Caco-2 (cell line): ENCODE measurements at regions not wholly inside any gene's neighbourhood (a gene's known extent, or its start where the extent isn't known, plus 50 kb on each side); places are given as distances from the start of the nearest gene placed in this dataset.

Source experiments
- BruUV-seq: library from RNA; stranded (reverse); fragments of 400-500 nt; replicated peaks from 2 replicates; lab custom pipeline; 2021; lab: Mats Ljungman, UMichigan
- CTCF ChIA-PET: fragments of 300-600 bp; sonication (Branson Sonifier 250); formaldehyde crosslinking; loops from one replicate; lab custom pipeline; 2022; ENCODE audit warnings: antibody characterized with exemption; lab: Charles Lee
- POLR2A ChIA-PET: fragments of 300-600 bp; sonication (Branson Sonifier 250); formaldehyde crosslinking; loops from one replicate; lab custom pipeline; 2022; ENCODE audit warnings: antibody characterized with exemption; lab: Charles Lee
- DNase-seq, 2 experiments: peaks; one replicate each; pipeline versions ENCODE4 v3.0.0 to v3.0.0-alpha.2; 2020 to 2022
- H3K27me3 ChIP-seq: replicated peaks from 2 replicates; pipeline ENCODE4 v1.6.0; 2011; ENCODE audit warnings: low read length; ENCODE audit not compliant: control insufficient read depth, insufficient read depth
- H3K36me3 ChIP-seq: 2 replicates; pipeline ENCODE4 v1.5.1; 2011; ENCODE audit warnings: low read length; ENCODE audit not compliant: control insufficient read depth, insufficient read depth
- H3K4me1 ChIP-seq: fragments of 250-450 bp; sonication (Bioruptor Pico); 2 replicates; pipeline ENCODE4 v1.5.1; 2020; ENCODE audit warnings: mild to moderate bottlenecking
- H3K4me3 ChIP-seq: 2 replicates; pipeline ENCODE4 v1.5.1; 2011; ENCODE audit warnings: low read depth, mild to moderate bottlenecking, control low read depth, low read length
- H3K9me3 ChIP-seq: fragments of 250-450 bp; sonication (Bioruptor Pico); 2 replicates; pipeline ENCODE4 v1.5.1; 2020; ENCODE audit warnings: mild to moderate bottlenecking, moderate library complexity
- H3K27ac Mint-ChIP-seq: one replicate; pipeline ENCODE4 v1.8.0; 2022; ENCODE audit warnings: mixed read lengths; ENCODE audit not compliant: unreplicated experiment
- H3K27me3 Mint-ChIP-seq: one replicate; pipeline ENCODE4 v1.8.0; 2022; ENCODE audit warnings: mixed read lengths; ENCODE audit not compliant: insufficient read depth, unreplicated experiment
- H3K36me3 Mint-ChIP-seq: one replicate; pipeline ENCODE4 v1.8.0; 2022; ENCODE audit warnings: mild to moderate bottlenecking, mixed read lengths; ENCODE audit not compliant: insufficient read depth, unreplicated experiment
- H3K4me1 Mint-ChIP-seq: one replicate; pipeline ENCODE4 v1.8.0; 2022; ENCODE audit warnings: low read depth, mixed read lengths; ENCODE audit not compliant: unreplicated experiment
- H3K4me3 Mint-ChIP-seq: one replicate; pipeline ENCODE4 v1.8.0; 2022; ENCODE audit warnings: mild to moderate bottlenecking, moderate library complexity, mixed read lengths; ENCODE audit not compliant: unreplicated experiment
- H3K9me3 Mint-ChIP-seq: one replicate; pipeline ENCODE4 v1.8.0; 2022; ENCODE audit warnings: mixed read lengths; ENCODE audit not compliant: unreplicated experiment
- CTCF ChIP-seq, 2 experiments: fragments of 200-600 bp in 1 of 2; IDR thresholded peaks; 1 replicate in 1 of 2; 2 replicates in 1 of 2; pipeline versions ENCODE4 v1.5.1 to v1.8.0; 2011 to 2022; ENCODE audit warnings: antibody characterized with exemption in 1 of 2, control low read depth in 1 of 2, inconsistent platforms in 1 of 2, low read depth in 1 of 2, low read length in 1 of 2, mild to moderate bottlenecking in 1 of 2, moderate library complexity in 1 of 2; ENCODE audit not compliant: insufficient read depth in 1 of 2, severe bottlenecking in 1 of 2, unreplicated experiment in 1 of 2
- intact Hi-C: fragments of 100-400 bp; cut with micrococcal nuclease; formaldehyde crosslinking; loops from one replicate; pipeline ENCODE4 v1.10.0; 2022; ENCODE audit not compliant: unreplicated experiment

GRCh38 chr22:34070531-34070930 lies 150.3 kb upstream of the LARGE1 start:
- no peak for DNase-seq
- no peak overlapping the region for H3K4me3 ChIP-seq
- no peaks in the 10 kb centered on the region for H3K36me3 ChIP-seq
- intact Hi-C loops, result no loop called here
- H3K27me3 ChIP-seq, result no peaks in the 10 kb centered on the region
- H3K27ac Mint-ChIP-seq, result no peak overlapping the region
- ChIA-PET POLR2A (no interaction called here), CTCF (interaction anchor here (0.6 kb wide), 1 partner anchor 38 kb away, joined by 5 read pairs; no protein-coding TSS in a partner anchor)
- H3K4me1 Mint-ChIP-seq, result no peaks in the 10 kb centered on the region
- H3K9me3 Mint-ChIP-seq, result no peaks in the 10 kb centered on the region
- H3K27me3 Mint-ChIP-seq, result peaks cover 19% of the 10 kb centered on the region
- no peaks in the 10 kb centered on the region for H3K4me1 ChIP-seq
- no peak for TF ChIP-seq CTCF (IDR thresholded peaks at IDR 0.05; ENCODE audit: insufficient read depth in 1 of 2, low read depth in 1 of 2, low read length in 1 of 2, severe bottlenecking in 1 of 2, unreplicated experiment in 1 of 2)
- H3K9me3 ChIP-seq, result no peaks in the 10 kb centered on the region
- H3K4me3 Mint-ChIP-seq, result no peak overlapping the region
- no peaks in the 10 kb centered on the region for H3K36me3 Mint-ChIP-seq
- BruUV-seq, result no TSS peak

GRCh38 chr22:34072585-34072984 lies 152.3 kb upstream of the LARGE1 start:
- Histone ChIP-seq H3K9me3 (no peaks in the 10 kb centered on the region), H3K4me3 (no peak overlapping the region), H3K4me1 (no peaks in the 10 kb centered on the region), H3K36me3 (no peaks in the 10 kb centered on the region), H3K27me3 (no peaks in the 10 kb centered on the region)
- Mint-ChIP-seq H3K9me3 (no peaks in the 10 kb centered on the region), H3K4me3 (no peak overlapping the region), H3K27ac (no peak overlapping the region), H3K4me1 (no peaks in the 10 kb centered on the region), H3K27me3 (peaks cover 15% of the 10 kb centered on the region), H3K36me3 (no peaks in the 10 kb centered on the region)
- CTCF ChIA-PET, result no interaction called here
- no peak for TF ChIP-seq CTCF (IDR thresholded peaks at IDR 0.05; ENCODE audit: insufficient read depth in 1 of 2, low read depth in 1 of 2, low read length in 1 of 2, severe bottlenecking in 1 of 2, unreplicated experiment in 1 of 2)
- intact Hi-C loops, result no loop called here
- no peak for DNase-seq
- POLR2A ChIA-PET, result no interaction called here
- BruUV-seq, result no TSS peak

GRCh38 chr22:34080433-34080832 lies 160.2 kb upstream of the LARGE1 start:
- BruUV-seq, result no TSS peak
- H3K27ac Mint-ChIP-seq, result no peak overlapping the region
- H3K4me1 ChIP-seq, result no peaks in the 10 kb centered on the region
- no peaks in the 10 kb centered on the region for H3K9me3 ChIP-seq
- no peak for DNase-seq
- no peaks in the 10 kb centered on the region for H3K4me1 Mint-ChIP-seq
- no peak overlapping the region for H3K4me3 Mint-ChIP-seq
- CTCF ChIA-PET, result no interaction called here
- H3K36me3 ChIP-seq, result no peaks in the 10 kb centered on the region
- no peaks in the 10 kb centered on the region for H3K36me3 Mint-ChIP-seq
- intact Hi-C loops, result no loop called here
- H3K9me3 Mint-ChIP-seq, result no peaks in the 10 kb centered on the region
- H3K4me3 ChIP-seq, result no peak overlapping the region
- no peaks in the 10 kb centered on the region for H3K27me3 ChIP-seq
- H3K27me3 Mint-ChIP-seq, result peaks cover 4% of the 10 kb centered on the region
- POLR2A ChIA-PET, result no interaction called here
- no peak for TF ChIP-seq CTCF (IDR thresholded peaks at IDR 0.05; ENCODE audit: insufficient read depth in 1 of 2, low read depth in 1 of 2, low read length in 1 of 2, severe bottlenecking in 1 of 2, unreplicated experiment in 1 of 2)
